Kasumi-1 (cell line): ENCODE measurements at regions not wholly inside any gene's neighbourhood (a gene's known extent, or its start where the extent isn't known, plus 50 kb on each side); places are given as distances from the start of the nearest gene placed in this dataset.
A peak's percentile ranks its signal among the peaks of the same experiment; 100 is the strongest.

ENCODE experiments used
- DNase-seq, 2 experiments: peaks; one replicate each; lab custom pipeline; 2025; lab: John Stamatoyannopoulos, UW

DNA sequence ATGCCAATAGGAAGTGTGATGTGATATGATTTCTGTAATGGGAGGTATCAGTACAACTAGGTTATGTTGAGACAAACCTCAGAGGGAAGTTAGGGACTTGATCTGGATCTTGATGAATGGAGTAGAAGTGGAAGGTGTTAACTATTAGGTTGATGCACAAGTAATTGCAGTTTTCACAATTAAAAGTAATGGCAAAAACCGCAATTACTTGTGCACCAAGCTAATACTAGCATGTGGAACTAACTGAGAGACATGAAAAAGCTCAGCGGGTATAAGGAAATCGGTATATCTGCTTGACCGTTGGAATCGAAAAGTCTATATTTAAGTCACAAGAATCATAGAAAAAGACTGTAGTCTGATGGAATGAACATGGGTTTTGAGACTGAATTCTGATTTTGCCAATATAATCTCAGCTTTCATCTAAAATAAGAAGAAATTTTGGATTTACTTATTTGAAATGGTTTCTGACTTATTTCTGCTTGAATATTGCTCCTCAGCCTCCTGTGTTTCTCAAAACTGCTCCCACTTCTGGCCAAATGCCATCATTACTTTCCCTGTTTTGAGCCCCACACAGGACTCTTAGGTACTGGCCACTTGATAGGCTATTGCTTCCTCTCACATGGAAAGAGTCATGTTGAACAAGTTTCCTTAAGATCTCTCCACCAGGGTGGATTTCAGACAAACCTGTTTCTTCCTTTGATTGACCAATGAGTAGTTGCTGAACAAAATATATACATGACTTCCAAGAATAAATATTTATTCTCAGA lies 271.5 kb upstream of the COL8A1 start:
- peak; percentile 10 to 16 for DNase-seq

DNA sequence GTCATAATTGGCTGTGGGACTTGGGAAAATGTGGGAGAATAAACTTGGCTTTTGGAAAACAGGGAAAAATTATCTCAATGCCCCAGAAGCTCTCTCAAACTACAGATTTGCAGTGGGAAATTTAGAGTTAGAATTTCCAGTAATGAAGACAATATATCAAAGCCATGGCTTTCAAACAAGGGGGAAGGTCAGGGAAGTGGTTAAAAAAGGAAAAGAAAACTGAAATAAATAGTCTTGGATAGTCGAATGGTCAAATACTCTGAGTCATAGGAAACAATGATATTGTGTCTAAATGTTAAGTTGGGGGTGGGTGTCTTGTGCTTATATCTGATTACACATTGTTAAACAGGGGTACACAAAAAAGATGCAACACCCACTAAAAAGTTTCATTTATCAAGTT lies 272.4 kb upstream of the COL8A1 start:
- DNase-seq, result no peak

DNA sequence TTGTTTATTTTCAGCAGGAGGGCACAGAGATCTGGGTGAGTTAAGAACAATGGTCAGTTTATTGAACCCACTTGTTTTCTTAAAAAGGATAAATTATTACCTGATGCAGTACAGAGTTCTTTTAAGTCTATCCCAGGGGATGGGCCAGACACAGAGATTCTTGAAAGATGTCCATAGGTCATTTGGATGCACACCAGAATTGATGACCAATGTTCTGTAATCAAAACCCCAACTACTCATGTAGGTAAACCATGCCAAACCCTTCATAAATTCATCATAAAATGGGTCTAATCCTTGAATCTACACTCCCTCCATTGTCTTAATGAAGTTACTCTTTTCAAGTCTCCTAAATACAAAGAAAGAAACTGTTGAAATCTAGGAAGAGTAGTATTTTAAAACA lies 273.0 kb upstream of the COL8A1 start:
- DNase-seq, result no peak

DNA sequence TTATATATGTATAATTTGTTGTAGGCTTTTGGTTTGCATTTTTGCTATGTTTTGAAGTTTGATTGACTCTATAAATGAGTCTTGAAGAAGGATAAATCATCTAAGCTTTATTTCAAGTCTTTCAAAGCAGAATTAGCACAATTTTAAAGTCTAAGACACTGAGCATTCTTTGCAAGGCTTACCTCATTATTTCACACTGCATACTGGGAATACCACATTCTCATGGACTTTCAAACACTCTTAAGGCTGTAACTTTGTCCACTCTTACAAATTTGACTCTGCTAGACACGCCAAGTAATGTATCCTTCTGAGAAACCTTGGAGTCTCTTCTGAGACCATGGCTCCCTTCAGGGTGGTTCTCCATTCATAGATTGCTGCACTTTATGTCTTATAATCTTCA lies 281.3 kb upstream of the COL8A1 start:
- DNase-seq, result no peak

DNA sequence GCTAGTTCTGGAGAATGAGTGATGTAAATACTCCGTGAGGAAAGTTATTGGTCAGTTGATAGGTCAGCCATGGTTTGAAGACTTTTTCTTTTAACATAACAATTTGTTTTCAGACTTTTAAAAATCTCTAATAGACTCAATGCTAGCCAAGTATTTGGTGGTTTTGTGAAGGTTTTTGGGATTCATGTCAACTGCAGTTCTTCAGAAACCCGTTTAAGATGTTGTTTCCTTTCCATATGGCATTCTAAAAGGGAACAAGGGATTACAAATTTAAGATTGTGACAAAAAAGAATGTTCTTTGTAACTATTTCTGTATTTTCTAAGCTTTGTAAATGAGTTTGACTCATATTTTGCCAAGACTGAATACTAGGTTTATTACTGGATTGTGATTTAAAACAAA lies 281.7 kb upstream of the COL8A1 start:
- DNase-seq, result no peak

DNA sequence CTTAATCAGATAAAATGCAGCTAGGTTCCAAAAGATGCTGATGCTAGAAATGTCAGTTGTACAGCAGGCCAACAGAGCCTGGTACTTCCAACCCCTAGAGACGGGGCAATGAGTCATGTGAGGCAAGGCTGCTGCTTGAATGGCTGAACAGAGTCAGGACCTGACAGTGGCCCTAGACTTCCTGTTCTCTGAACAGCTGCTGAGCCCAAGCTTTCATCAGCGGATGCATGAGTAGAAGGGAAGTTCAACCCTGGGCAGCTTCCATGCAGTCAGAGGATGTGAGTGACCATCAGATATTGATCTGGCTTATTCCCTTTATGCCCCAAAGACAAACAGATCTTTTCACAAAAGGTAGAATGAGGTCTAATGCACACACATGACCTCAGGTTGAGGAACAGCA lies 282.9 kb upstream of the COL8A1 start:
- DNase-seq, result peak; percentile 31 to 46

DNA sequence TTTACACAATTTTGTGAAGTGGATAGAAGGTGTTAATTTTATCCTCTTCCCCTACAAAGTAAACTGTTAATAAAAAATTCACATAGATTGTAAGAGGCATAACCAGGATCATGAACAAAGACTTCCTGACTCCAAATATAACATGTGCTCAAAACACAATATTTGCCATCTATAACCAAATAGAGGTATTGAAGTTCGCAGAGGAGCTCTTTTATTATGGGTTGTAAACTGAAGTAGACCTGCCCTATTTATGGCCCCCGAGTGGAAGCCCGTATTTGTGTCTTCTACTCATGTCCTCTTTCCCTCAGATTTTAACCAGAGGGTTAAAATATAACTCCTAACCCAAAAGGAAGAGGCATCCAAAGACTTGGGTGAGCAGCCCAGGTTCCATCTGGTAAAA lies 285.6 kb upstream of the COL8A1 start:
- DNase-seq, result no peak

DNA sequence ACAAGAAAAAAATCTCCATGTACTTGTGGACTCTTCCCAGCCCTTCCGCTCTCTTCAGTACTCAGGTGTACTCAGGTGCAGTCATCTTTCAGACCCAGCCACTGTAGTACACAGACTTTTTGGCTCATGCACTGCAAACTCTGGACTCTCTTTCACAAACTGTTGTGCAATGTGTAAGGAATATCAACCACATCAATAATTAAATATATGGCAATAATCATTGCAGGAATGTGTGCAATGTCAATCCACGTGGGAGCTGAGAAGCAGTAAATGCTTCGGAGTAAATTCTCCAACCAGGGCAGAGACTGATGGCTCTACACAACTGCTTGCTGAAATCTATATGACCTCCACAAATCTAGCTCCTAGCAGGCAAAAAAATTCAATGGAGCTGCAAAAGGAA lies 287.3 kb upstream of the COL8A1 start:
- no peak for DNase-seq

DNA sequence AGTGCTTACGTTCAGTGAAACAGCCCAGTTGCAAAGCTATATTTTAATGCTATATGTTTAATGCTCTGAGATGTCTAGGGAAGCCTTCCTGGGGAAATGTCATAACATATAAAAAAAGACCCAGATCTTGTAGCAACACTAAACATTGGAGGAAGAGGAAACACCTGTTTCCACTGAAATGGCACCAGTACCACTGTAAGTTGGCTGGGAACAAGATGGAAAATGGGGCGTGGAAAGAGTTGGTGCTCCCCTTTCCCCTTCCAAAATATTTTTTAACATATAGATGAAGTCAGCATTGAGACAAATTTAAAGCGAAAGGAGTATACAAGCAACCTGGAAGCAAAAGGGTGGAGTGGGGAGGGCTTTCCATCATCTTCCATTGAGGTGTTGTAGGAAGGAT lies 289.9 kb upstream of the COL8A1 start:
- peak; percentile 79 to 86 for DNase-seq

DNA sequence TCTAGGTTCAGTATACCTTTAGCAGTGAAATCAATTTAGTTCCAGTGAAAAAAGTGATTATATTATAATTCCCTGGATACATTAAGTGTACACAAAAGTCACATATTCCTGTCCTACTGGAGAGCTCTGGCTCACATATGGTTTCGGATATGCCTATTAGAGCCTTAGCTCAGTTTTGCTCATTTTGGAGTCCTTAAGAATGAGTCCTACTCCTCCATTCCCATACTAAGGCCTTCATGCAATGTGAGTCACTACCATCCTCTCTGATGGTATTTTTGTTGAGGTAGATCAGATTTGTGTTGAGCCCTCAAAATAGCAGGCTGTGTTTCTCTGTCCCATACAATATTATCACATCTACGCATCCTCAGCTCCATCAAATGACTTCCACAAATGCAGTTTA lies 294.2 kb upstream of the COL8A1 start:
- DNase-seq, result no peak

DNA sequence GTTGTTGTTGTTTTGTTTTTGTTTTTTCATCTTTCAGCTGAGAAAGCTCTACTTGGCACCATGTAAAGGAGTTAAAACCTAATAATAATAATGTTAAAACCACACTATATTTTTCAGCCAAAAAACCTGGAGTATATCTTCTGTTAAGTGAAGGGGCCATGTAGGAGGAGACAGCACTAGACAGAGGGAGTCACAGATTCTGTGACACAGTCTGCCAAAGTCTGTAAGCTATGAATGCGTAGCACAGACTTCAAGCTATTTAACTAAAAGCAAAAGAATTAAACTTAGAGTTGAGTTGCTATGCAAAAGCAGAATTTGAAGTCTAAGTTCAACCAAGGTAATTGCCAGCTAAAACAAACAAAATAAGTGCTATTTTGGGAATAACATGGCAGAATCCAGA lies 296.0 kb upstream of the COL8A1 start:
- DNase-seq, result no peak

DNA sequence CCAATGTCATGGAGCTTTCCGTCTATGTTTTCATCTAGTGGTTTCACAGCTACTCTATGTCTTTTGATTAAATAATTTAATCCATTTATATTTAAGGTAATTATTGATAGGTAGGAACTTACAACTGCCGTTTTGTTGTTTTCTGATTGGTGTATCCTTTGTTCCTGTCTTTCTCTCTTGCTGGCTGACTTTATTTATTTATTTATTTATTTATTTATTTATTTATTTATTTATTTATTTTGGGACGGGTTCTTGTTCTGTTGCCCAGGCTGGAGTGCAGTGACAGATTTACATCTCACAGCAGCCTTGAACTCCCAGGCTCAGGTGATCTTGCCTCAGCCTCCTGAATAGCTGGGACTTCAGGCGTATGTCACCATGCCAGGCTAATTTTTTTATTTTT lies 299.2 kb upstream of the COL8A1 start:
- DNase-seq, result no peak

DNA sequence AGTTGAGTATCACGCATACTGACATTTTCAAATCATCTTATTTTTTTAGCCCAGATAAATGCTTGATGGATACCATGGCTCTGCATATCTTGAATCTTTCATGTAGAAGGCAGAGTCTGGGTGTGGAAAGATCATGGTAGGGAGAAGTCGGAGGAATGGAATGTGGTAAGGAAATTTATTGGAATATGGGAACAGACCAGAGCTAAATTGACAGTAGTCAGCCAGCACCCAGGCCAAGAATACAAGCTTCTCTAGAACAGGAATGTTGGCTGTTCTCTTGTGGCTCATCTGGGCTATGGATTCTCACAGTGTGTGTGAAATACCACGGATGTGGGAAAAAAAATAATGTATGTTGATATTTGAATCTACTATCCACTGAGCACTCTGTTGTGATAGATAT lies 305.7 kb upstream of the COL8A1 start:
- DNase-seq, result no peak

DNA sequence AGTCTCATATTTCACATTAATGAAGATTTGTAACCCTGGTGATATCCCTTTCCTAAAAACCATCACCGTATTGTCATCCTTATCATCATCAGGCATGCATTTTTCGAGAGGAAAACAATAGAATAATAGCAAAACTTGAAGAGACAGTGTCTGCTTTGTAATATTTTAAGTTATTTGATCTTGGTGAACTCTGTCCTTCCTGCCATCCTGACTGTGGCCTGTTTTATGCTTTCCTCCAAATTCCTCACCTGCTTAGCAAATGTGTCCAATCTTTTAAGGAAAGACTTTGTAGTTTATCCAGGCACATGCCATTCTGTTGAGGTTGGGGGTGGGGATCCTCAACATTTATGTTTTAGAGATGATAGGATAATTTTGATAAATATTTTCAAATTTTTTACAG lies 306.1 kb upstream of the COL8A1 start:
- no peak for DNase-seq

DNA sequence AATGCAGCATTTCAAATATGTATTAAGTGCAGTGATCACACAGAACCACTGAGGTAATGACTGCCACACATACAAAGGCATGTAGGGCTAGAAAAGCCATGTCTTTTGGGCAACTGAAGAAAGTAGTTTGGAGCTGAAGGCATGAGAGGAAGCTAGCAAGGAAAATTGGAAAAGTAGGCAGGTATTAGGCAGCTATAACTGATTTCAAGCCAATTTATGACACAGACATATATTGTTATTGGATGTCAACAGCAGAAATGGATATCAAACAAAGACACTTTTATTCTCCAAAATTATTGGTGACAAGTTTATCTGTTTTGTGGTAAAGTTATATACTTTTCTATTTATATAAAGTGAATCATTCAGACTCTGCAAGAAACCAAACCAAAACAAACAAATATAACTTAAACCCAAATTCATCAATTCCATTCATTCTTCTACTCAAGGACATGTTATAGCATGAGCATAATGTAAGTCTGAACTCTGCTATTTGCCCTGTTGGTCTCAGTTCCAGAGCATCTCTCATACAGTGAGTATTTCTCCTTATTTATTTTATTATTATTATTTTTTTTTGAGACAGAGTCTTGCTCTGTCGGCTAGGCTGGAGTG lies 307.4 kb upstream of the COL8A1 start:
- no peak for DNase-seq

DNA sequence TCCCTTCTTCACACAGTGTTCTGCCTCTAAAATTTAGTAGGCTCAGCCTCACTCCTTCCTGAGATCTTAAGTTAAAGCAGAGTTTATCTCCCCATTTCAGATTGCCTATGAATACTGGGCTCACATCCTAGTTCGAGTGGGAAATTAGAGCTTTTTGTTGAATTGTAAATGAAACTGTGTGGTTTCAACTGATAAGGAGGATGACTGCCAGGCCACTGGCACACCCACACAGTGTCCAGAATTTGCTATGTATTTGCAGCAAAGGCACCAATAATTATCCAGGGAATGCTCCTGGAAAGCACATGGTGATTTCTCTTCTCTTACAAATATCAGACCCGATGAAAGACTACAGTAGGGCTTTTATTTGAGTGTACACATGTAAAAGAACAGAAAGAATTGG lies 308.1 kb upstream of the COL8A1 start:
- DNase-seq, result no peak

DNA sequence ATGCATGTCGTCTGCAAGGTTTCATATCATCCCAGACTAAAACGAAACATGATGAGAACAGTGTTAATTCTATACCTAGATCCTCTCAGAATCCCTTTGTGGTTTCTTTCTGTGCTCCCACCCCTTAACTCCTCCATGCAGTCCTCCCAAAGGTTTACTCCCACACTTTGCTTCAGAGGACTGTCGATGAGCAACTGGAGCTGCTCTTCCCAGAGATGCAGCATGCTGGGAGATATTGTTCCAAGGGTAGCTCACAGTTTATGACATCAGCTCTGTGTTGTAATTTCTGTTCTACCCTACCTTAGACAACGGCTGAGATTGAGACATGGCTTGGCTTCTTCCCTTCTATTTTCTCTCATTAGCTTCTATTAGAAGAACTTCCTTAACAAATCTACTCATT lies 313.0 kb upstream of the COL8A1 start:
- DNase-seq, result no peak

DNA sequence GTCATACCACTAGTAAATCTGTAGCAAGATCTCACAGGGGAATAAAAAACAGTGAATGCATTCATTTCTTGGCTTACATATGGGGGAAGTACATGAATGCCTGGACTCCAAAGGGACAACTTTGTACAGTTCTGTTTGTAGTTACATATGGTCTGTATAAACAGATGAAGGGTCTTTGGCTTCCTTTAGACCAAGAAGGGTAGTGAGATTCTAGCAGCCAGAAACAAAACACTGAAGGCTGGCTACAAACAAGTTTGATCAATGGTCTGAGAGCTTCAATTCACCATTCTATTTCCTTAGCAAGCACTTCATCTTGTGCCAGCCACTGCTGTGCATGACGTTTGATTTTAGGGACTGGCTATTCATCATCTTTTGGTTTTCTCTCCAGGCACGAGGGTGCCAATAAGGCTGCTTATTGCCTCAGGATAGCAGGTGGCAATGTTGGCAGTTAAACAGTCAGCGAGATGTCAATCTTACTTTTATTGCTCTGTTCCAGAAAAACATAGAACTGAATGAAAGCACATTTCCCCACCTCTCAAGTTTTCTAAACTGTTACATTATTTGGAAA lies 313.7 kb upstream of the COL8A1 start:
- DNase-seq, result no peak

DNA sequence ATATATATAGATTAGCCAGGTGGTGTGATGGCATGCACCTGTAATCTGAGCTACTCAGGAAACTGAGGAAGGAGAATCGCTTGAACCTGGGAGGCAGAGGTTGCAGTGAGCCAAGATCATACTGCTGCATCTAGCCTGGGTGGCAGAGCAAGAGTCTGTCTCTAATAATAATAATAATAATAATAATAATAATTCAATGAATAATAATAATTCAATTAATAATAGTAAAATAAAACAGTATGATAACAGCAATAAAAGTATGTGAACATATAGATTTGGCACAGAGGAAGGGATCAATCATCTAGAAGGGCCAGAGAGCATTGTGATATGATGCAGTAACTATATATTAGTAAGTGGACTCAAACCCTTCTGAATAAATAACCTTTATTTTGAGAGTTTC lies 314.5 kb upstream of the COL8A1 start:
- no peak for DNase-seq

DNA sequence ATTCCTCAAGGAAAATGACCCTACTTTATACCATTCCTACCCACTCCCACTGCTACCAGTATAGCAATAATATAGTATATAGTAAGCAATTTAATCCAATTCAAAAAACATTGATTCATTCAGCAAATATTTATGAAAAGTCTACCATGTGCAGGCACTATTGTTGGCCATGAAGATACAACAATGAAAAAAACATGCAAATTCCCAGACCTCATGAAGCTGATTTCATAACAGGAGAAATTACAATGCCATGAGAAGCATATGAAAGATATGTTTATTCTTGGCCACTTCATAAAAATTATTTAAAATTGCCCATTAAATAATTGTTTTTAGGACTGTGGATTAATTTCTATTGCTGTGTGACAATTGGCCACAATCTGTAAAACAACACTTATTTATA lies 315.8 kb upstream of the COL8A1 start:
- DNase-seq, result no peak

DNA sequence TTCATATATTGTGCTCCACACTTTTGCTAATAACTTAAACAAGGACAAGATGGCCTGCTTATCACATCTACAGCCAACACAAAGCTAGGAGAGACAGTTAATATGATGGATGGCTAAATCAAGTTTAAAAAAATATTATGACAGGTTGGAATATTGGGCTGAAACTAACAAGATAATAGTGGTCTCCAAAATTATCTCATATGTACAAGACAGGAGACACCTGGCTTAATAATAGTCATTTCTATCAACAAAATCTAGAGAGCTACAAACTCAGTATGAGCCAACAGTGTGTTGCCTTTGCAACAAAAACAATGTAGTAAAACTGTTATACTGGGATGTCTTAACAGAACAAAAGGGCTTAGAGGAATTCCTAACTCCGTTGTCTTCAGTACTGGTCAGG lies 317.1 kb upstream of the COL8A1 start:
- no peak for DNase-seq

DNA sequence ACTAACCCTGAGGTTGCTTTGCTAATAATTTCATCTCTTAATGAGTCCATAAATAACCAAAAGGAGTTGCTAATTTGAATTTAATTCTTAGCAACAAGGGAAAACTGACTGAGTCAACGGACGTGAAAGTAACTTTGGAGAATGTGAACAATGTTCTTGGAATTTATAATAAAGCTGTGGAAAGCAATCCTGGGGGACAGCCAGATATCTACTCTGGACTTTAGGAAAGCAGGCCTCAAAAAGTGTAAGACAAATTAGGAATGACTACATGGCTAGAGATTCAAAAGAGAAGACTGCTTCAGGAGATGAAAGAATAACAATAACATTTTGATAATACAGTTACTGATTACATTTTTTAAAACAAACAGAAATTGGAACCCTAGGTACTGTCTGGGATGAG lies 318.4 kb upstream of the COL8A1 start:
- no peak for DNase-seq

DNA sequence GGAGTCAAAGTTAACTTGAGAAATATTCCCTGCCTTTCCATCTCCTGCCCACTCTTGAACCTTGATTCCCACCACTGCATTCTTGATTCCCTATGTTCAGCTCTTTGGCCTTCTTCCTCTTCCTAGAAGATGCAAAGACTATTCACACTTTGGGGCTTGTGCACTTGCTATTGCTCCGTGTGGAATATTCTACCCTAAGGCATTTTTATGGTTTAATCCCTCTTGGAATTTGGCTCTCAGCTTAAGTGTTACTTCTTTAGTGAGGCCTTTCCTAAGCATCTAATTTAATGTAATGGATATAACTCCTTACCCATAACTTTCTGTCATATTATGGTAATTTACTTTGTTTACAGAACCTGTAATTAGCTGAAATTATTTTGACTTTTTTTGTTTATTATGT lies 318.9 kb upstream of the COL8A1 start:
- no peak for DNase-seq

DNA sequence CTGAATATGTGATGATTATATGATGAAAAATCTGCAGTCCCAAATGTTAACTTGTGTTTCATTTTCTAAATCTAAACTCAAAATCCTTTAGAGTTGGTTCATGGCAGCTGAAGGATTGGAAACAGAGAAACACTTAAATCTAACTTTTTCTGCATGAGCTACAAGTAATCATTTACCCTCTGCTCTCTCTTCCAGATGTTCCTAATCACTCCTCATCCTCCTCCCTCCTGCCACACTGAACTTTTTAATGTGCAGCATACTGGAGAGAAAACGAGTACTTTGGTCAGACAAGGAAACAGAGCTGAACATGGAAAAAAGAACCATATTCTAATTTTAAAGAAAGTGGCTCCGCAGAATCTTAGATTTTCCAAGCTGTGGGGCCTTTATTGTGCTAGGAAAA lies 321.2 kb upstream of the COL8A1 start:
- no peak for DNase-seq
